HG02973 (cell line): ENCODE measurements at regions not wholly inside any gene's neighbourhood (a gene's known extent, or its start where the extent isn't known, plus 50 kb on each side); places are given as distances from the start of the nearest gene placed in this dataset.
"Not testable (repeated sequence)": the region's sequence is repeated elsewhere in the genome, so short reads cannot be mapped to it uniquely, and the experiment has no call there.

Source experiments
- ATAC-seq: cut with Tn5 transposase; IDR thresholded peaks from one replicate; pipeline ENCODE4 v1.9.1; 2021; ENCODE audit warnings: moderate library complexity; ENCODE audit not compliant: unreplicated experiment

GRCh38 chr9:21591221-21592062 lies 109.3 kb upstream of the IFNE start:
- no peak for ATAC-seq

DNA sequence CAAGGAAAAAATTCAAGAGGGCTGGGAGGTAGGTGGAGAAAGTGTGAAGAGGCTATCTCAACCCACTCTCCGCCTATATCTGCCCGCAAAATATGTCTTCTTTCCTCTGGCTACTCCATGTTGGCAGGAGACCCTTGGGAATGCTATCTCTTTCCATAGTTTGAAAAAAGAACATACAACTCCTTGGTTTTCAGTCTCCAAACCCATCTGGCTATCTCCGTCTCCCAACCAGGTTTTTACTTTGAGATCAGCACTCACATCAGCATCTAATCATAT lies 109.9 kb upstream of the IFNE start:
- ATAC-seq = no peak

GRCh38 chr9:21597284-21597683 lies 115.2 kb upstream of the IFNE start:
- ATAC-seq = no peak

- no peak for ATAC-seq
Observed at GRCh38 chr9:21598749-21599148, 116.6 kb upstream of the IFNE start.

- no peak for ATAC-seq
Observed at GRCh38 chr9:21605489-21605931, 123.4 kb upstream of the IFNE start.

DNA sequence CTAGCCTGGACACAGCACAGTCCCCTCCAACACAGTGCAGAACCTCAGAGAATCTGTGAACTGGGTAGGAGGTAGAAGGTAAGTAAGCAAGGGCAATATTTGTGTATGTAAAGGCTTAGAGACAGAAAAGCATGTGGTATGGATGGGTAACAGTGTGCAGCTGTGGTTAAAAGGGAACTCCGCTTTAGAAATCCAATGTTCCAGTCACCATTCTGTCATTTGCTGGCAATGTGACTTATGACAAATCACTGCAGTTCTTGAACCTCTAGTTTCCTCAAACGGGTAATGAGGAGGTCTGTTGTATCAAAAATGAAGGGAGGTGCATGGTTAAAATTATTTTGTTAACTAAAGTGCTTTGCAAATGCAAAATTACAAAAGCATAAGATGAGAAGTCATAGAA lies 125.5 kb upstream of the IFNE start:
- ATAC-seq = no peak

DNA sequence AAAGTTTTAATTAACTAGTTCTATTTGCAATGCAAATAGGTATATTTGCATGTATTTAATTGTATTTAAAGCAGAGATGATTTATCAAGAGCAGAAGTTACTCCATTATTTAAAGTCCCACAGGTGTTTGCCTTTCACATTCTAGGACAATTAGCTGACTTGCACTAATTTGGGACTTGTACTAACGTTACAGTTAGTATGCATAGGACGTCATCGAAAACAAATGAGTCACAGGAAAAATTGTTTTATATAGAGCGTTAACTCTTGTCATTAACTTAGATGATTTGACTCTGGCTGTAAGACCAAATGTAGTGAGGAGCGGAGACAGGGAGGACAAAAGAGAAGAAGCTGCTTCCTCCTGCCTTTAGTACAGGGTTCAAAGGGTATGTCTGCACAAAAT lies 126.1 kb upstream of the IFNE start:
- no peak for ATAC-seq

DNA sequence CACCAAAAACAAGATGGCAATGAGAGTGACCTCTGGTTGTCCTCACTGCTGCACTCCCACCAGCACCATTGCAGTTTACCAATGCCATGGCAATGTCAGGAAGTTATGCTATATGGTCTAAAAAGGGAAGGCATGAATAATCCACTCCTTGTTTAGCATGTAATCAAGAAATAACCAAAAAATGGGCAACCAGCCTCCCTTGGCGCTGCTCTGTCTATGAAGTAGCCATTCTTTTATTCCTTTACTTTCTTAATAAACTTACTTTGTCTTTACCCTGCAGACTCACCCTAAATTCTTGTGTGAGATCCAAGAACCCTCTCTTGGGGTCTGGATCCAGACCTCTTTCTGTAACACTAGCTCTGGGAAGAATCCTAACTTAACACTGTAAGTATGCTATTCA lies 127.4 kb upstream of the IFNE start:
- no peak for ATAC-seq

DNA sequence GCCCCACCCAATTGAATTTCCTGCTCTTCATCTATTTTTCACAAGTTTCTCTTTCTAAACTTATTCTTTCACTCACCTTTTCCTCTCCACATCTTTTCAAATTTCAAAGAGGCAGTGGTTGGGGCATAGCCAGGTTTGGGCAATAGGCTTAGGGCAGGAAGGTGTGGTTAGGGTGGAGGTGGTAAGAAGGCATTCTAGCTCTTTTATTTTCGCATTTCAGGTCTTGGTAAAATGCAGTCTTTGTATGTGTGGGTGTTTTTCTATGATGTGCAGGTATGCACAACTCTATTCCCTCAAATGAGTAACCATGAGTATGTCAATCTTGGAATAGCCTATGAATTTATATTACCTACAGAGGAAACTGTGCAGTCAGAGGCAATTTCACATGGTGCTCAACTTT lies 129.8 kb upstream of the IFNE start:
- no peak for ATAC-seq

- no peak for ATAC-seq
Observed at GRCh38 chr9:21615018-21615417, 132.9 kb upstream of the IFNE start.

DNA sequence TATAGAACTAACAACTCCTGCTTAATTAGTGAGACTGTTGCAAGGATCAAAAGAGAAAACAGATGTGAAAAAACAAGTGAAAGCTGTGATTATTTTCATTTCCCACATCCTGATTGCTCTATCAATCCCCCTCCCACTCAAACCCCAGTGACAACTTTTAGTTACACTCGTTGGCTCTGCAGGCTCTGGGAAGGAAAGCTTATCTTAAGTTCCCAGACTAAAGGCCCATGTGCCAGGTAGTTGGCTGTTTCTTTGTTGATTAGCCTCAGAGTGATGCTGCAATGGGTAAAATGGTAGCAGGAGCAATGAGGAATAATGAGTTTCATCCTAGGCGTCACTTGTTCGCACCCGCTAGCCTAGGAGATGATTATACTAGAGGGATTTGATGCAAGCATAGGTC lies 133.3 kb upstream of the IFNE start:
- no peak for ATAC-seq

DNA sequence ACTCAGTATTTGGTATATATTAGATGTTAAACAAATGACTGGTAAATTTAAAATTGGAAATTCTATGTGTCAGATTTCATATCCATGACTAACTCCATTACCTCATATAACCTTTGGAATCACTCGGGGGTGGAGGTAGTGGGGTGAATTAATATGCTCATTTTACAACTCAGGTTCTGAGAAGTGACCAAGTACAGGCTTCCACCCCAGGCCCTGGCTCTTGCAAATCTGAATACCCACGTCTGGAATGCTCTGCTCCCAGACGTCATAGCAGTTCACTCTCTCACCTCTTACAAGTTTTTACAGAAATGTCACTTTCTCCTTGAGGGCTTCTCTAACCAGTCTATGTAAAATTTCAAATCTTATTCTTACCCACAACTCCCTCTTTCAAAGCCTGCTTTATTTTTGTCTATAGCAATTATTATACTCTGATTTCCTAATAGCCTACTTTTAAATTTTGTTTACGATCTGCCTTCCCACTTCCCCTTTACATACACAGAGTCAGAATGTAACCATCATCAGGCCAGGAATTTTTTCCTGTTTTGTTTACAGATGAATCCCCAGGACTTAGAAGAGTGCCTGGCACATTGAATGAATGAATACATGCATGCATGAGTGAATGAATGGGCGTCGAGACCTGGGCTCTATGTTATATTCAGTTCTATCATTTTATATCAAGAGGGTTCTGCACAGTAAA lies 134.1 kb upstream of the IFNE start:
- no peak for ATAC-seq

DNA sequence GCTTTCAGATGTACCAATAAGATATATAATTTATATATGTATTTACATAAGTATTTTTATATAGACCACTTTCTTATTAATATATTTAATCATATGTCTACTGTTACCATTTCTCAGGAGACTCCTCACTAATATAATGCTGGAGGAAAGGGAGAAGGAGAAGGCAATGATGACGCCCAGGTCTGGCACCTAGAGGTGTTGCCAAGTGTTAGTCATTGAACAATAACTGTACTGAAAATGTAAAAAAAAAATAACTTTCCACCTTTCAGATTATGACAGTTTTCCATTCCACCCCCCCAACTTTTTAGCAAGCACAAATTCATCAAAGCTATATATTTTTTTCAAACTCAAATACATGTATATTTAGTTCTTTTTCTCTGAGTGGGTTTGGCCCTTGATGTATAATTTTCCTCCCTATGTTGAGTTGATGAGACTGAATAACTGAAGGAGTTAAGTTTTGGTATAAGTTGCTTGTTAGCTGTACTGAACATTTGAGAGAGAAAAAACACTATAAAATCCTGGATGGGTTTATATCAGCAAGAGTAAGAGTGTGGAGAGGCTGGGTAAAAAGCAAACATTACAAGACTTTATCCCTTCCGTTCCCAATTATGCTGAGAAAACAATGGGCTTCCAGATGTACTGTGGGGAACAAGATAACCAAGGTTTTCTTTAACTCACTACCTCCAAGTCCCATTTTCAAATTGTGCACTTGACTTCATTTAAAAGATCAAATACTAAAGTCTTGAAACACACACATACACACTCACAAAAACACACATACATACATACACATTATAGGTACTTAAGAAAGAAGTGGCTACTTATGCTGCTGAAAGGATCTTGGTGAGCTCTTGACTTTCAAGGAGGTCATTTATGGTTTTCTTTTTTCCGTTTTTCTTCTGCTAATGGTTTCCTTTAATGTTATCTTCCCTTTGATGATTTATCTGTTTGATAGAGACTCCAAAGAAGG lies 142.8 kb upstream of the IFNE start:
- no peak for ATAC-seq

DNA sequence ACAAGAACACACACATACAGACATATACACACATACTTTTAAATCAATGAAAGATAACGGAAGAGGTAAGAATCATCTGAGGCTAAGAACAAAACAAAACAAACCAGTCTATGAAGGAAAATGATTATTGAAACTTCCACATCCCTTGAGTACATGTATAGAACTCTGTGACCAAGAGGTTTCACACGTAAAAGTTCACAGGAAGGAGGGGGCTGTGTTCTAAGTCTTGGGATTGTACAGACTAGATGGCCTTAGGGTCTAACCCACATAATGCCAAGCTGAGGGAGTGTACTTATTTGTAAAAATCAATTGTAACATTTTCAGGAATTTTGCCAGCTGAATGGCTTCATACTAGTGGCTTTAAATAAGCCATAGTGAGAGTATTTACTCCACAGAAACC lies 144.4 kb upstream of the IFNE start:
- ATAC-seq = no peak

- not testable (repeated sequence) for ATAC-seq
Observed at GRCh38 chr9:21628954-21629353, 146.8 kb upstream of the IFNE start.

- no peak for ATAC-seq
Observed at GRCh38 chr9:21634951-21635350, 152.8 kb upstream of the IFNE start.

DNA sequence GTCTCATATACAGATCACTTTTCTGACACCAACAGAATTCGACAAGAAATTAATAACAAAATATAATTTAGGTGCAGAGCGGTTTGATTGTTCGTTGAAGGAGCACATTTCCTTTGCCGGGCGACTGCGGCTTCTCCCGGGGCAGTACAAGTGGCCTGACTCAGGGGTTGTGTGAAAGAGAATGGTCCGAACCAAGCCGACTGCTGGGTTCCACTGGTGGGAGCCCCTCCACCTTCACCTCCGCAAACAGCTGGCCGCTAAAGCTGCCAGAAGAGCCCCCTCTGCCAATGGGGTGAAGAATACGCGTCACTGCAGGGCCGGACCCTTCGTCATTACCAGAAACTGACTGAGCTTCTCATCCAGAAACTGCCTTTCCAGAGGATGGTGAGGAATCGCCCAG lies 156.0 kb upstream of the IFNE start:
- ATAC-seq = no peak

- ATAC-seq = no peak
Observed at GRCh38 chr9:21653091-21653490, 149.3 kb upstream of the MTAP start.

DNA sequence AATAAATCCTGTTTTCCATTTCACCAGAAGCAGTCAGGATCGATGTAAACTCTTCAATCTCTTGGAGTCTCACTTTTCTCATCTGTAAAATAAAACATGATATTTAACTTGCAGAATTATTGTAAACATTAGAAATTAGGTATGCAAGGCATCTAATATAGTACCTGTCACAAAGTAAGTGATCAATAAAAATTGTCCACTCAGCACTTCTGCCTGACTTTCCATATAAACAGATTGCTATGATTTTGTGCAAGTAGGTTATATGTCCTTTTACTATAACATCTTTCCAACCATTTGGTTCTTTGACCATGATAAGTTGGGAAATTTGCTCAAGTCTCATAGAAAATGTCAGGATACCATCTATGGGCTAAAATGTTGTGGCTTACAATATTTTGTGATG lies 148.8 kb upstream of the MTAP start:
- no peak for ATAC-seq

DNA sequence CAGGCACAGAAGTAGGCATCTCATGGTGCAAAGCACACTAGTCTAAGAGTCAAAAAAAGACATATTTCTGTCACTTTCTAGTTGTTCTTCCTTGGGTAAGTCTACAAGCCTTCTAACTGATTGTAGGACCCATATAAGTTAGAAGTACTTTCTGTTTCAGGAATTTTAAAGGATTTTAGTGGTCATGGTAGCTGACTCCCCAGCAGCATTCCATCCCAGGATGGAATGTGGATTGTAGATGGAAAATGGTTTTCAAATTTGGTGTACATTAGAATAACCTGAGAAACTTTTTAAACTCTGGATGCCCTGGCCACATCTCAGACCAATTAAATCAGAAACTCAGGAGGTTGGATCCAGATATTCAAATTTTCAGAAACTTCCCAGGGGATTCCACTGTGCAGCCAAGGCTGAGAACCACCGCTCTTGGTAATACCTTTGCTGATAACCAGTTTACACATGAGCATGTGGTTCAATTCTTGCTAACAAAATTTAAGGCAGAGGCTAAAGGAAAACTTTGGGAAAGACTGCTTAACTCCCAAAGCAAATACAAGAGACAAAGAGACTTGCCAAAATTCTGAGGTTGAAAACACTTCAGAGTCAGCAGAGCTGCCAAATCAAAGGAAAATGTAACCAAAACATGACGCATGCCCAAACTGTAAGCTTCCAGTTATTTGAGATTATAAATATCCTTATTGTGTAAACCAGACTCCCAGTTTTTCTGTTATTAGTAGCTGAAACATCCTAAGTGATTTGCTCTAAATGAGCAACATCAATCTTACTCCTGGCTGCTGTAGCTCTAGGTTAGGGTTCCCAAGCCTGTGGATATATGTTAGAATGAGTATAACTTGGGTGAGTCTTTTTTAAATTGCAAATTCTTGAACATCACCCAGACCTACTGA lies 145.4 kb upstream of the MTAP start:
- no peak for ATAC-seq
